Progenitor cell of endocrine pancreas (in vitro differentiated cells): ENCODE measurements at regions not wholly inside any gene's neighbourhood (a gene's known extent, or its start where the extent isn't known, plus 50 kb on each side); places are given as distances from the start of the nearest gene placed in this dataset.

Experiments
- DNase-seq: peaks from one replicate; pipeline ENCODE4 v3.0.0; 2021; ENCODE audit warnings: low spot score; ENCODE audit not compliant: unreplicated experiment
- H3K27ac Mint-ChIP-seq: 2 replicates; pipeline ENCODE4 v1.8.0; 2021; ENCODE audit warnings: mild to moderate bottlenecking, moderate library complexity, mixed read lengths
- H3K27me3 Mint-ChIP-seq: 2 replicates; pipeline ENCODE4 v1.8.0; 2021; ENCODE audit warnings: mixed read lengths
- H3K36me3 Mint-ChIP-seq: 2 replicates; pipeline ENCODE4 v1.8.0; 2022; ENCODE audit warnings: mixed read lengths; ENCODE audit not compliant: insufficient read depth
- H3K4me1 Mint-ChIP-seq: 2 replicates; pipeline ENCODE4 v1.8.0; 2021; ENCODE audit warnings: low read depth, mixed read lengths
- H3K4me3 Mint-ChIP-seq: 2 replicates; pipeline ENCODE4 v1.8.0; 2021; ENCODE audit warnings: low read depth, mild to moderate bottlenecking, moderate library complexity, mixed read lengths
- H3K9me3 Mint-ChIP-seq: 2 replicates; pipeline ENCODE4 v1.8.0; 2021; ENCODE audit warnings: low read depth, mixed read lengths
- CTCF ChIP-seq: fragments of 200-600 bp; sonication (generic); IDR thresholded peaks from one replicate; pipeline ENCODE4 v1.5.0; 2021; ENCODE audit warnings: antibody characterized with exemption, mild to moderate bottlenecking; ENCODE audit not compliant: unreplicated experiment

- peaks cover 14% of the 10 kb centered on the region for H3K27me3 Mint-ChIP-seq
- no peak overlapping the region for H3K4me3 Mint-ChIP-seq
- peaks cover 13% of the 10 kb centered on the region for H3K4me1 Mint-ChIP-seq
- H3K9me3 Mint-ChIP-seq, result no peaks in the 10 kb centered on the region
- DNase-seq, result no peak
- no peak overlapping the region for H3K27ac Mint-ChIP-seq
- H3K36me3 Mint-ChIP-seq, result no peaks in the 10 kb centered on the region
- no peak for TF ChIP-seq CTCF
Observed at GRCh38 chr14:98890556-98891340, 381.2 kb downstream of the BCL11B start.

- Mint-ChIP-seq H3K4me1 (peaks cover 15% of the 10 kb centered on the region), H3K27ac (no peak overlapping the region), H3K36me3 (no peaks in the 10 kb centered on the region), H3K27me3 (peaks cover 4% of the 10 kb centered on the region), H3K4me3 (no peak overlapping the region), H3K9me3 (no peaks in the 10 kb centered on the region)
- no peak for DNase-seq
- no peak for TF ChIP-seq CTCF
Observed at GRCh38 chr14:98893675-98894074, 378.3 kb downstream of the BCL11B start.

GRCh38 chr14:98894600-98894999 lies 377.4 kb downstream of the BCL11B start:
- Mint-ChIP-seq H3K4me3 (no peak overlapping the region), H3K27ac (no peak overlapping the region), H3K27me3 (peaks cover 4% of the 10 kb centered on the region), H3K4me1 (peaks cover 15% of the 10 kb centered on the region), H3K36me3 (no peaks in the 10 kb centered on the region), H3K9me3 (no peaks in the 10 kb centered on the region)
- DNase-seq, result no peak
- TF ChIP-seq CTCF, result no peak

- no peaks in the 10 kb centered on the region for H3K36me3 Mint-ChIP-seq
- H3K9me3 Mint-ChIP-seq, result no peaks in the 10 kb centered on the region
- H3K4me1 Mint-ChIP-seq, result peaks cover 8% of the 10 kb centered on the region
- H3K27me3 Mint-ChIP-seq, result peaks cover 18% of the 10 kb centered on the region
- H3K4me3 Mint-ChIP-seq, result no peak overlapping the region
- H3K27ac Mint-ChIP-seq, result peak overlapping the region; percentile 12
- no peak for DNase-seq
- no peak for TF ChIP-seq CTCF
Observed at GRCh38 chr14:98896449-98896848, 375.5 kb downstream of the BCL11B start.

GRCh38 chr14:98897605-98898309 lies 374.2 kb downstream of the BCL11B start:
- TF ChIP-seq CTCF, result no peak
- H3K27me3 Mint-ChIP-seq, result peaks cover 27% of the 10 kb centered on the region

More at GRCh38 chr14:98897605-98898309, 374.2 kb downstream of the BCL11B start:
- Mint-ChIP-seq H3K4me1 (peaks cover 5% of the 10 kb centered on the region), H3K9me3 (no peaks in the 10 kb centered on the region), H3K36me3 (no peaks in the 10 kb centered on the region), H3K4me3 (no peak overlapping the region), H3K27ac (no peak overlapping the region)
- no peak for DNase-seq
